HEK293 (cell line): ENCODE measurements at regions not wholly inside any gene's neighbourhood (a gene's known extent, or its start where the extent isn't known, plus 50 kb on each side); places are given as distances from the start of the nearest gene placed in this dataset.
A peak's percentile ranks its signal among the peaks of the same experiment; 100 is the strongest.

Source experiments
- CTCF ChIA-PET: fragments of 350-600 bp; formaldehyde crosslinking; extraction: SDS; loops from one replicate; lab custom pipeline; 2021; ENCODE audit warnings: antibody characterized with exemption; lab: Yijun Ruan, JAX
- POLR2A ChIA-PET: fragments of 300-600 bp; formaldehyde crosslinking; extraction: SDS; loops from one replicate; lab custom pipeline; 2020; ENCODE audit warnings: antibody characterized with exemption, inconsistent platforms; lab: Yijun Ruan, JAX
- H3K27ac ChIP-seq: fragments of 200-500 bp; sonication (Bioruptor generic); 2 replicates; pipeline ENCODE4 v1.5.1; 2014; ENCODE audit warnings: low read depth, low read length, control low read depth, inconsistent platforms; ENCODE audit errors: extremely low read depth
- H3K36me3 ChIP-seq, 2 experiments: fragments of 200-500 bp in 1 of 2; sonication (Bioruptor generic) in 1 of 2; 1 replicate in 1 of 2; 2 replicates in 1 of 2; pipeline ENCODE4 v1.5.1; 2014 to 2017; ENCODE audit warnings: inconsistent platforms in 2 of 2, low read length in 2 of 2; ENCODE audit not compliant: control insufficient read depth in 2 of 2, insufficient read depth in 1 of 2
- H3K4me1 ChIP-seq: fragments of 200-500 bp; sonication (Bioruptor generic); 2 replicates; pipeline ENCODE4 v1.5.1; 2014; ENCODE audit warnings: mild to moderate bottlenecking, low read length, inconsistent platforms; ENCODE audit not compliant: control insufficient read depth, insufficient read depth
- H3K4me3 ChIP-seq: 2 replicates; pipeline ENCODE4 v1.5.1; 2011; ENCODE audit warnings: low read depth, mild to moderate bottlenecking, control low read depth, low read length, moderate library complexity
- H3K9me3 ChIP-seq: fragments of 200-500 bp; sonication (Bioruptor generic); 2 replicates; pipeline ENCODE4 v1.5.1; 2014; ENCODE audit warnings: low read depth, low read length, inconsistent platforms; ENCODE audit not compliant: control insufficient read depth, insufficient read depth
- KLF10 ChIP-seq: fragments of 450-650 bp; IDR thresholded peaks from 2 replicates; pipeline ENCODE4 v1.5.1; 2018; ENCODE audit warnings: missing biosample characterization, mild to moderate bottlenecking, missing genetic modification characterization
- KLF16 ChIP-seq: fragments of 450-650 bp; formaldehyde crosslinking; IDR thresholded peaks from 2 replicates; pipeline ENCODE4 v1.5.1; 2017; ENCODE audit warnings: missing biosample characterization, missing genetic modification characterization
- MEIS1 ChIP-seq: sonication (generic); formaldehyde crosslinking; IDR thresholded peaks from 2 replicates; pipeline ENCODE4 v1.8.1; 2022; ENCODE audit warnings: missing genetic modification reagents, mild to moderate bottlenecking, borderline replicate concordance
- MYNN ChIP-seq: fragments of 450-650 bp; formaldehyde crosslinking; IDR thresholded peaks from 2 replicates; pipeline ENCODE4 v1.5.1; 2016; ENCODE audit warnings: missing biosample characterization, missing genetic modification characterization, borderline replicate concordance
- MZF1 ChIP-seq: fragments of 450-650 bp; formaldehyde crosslinking; IDR thresholded peaks from 2 replicates; pipeline ENCODE4 v1.5.1; 2017; ENCODE audit warnings: missing biosample characterization, missing genetic modification characterization, borderline replicate concordance
- REPIN1 ChIP-seq: fragments of 450-650 bp; formaldehyde crosslinking; IDR thresholded peaks from 2 replicates; pipeline ENCODE4 v1.5.1; 2017; ENCODE audit warnings: missing biosample characterization, missing genetic modification characterization, low read depth
- SALL2 ChIP-seq: fragments of 450-650 bp; formaldehyde crosslinking; IDR thresholded peaks from 2 replicates; pipeline ENCODE4 v1.5.0; 2017; ENCODE audit warnings: missing biosample characterization, mild to moderate bottlenecking, missing genetic modification characterization, borderline replicate concordance
- SETDB1 ChIP-seq: IDR thresholded peaks from one replicate; pipeline ENCODE4 v1.6.1; 2017; ENCODE audit warnings: mild to moderate bottlenecking, low read length, moderate library complexity, mixed read lengths; ENCODE audit not compliant: insufficient read length
- ZBTB1 ChIP-seq: fragments of 450-650 bp; formaldehyde crosslinking; IDR thresholded peaks from 2 replicates; pipeline ENCODE4 v1.5.1; 2016; ENCODE audit warnings: missing biosample characterization, missing genetic modification characterization
- ZBTB7A ChIP-seq: fragments of 450-650 bp; formaldehyde crosslinking; IDR thresholded peaks from 2 replicates; pipeline ENCODE4 v1.5.1; 2016; ENCODE audit warnings: low read depth, missing biosample characterization, missing genetic modification characterization
- ZBTB8A ChIP-seq: fragments of 450-650 bp; formaldehyde crosslinking; IDR thresholded peaks from 2 replicates; pipeline ENCODE4 v1.5.1; 2016; ENCODE audit warnings: missing biosample characterization, missing genetic modification characterization
- ZFP37 ChIP-seq: fragments of 450-650 bp; formaldehyde crosslinking; IDR thresholded peaks from 2 replicates; pipeline ENCODE4 v1.5.1; 2016; ENCODE audit warnings: missing biosample characterization, missing genetic modification characterization
- ZFP69B ChIP-seq: fragments of 450-650 bp; formaldehyde crosslinking; IDR thresholded peaks from 2 replicates; pipeline ENCODE4 v1.5.1; 2016; ENCODE audit warnings: missing biosample characterization, missing genetic modification characterization
- ZNF112 ChIP-seq: fragments of 450-650 bp; formaldehyde crosslinking; IDR thresholded peaks from 2 replicates; pipeline ENCODE4 v1.5.0; 2017; ENCODE audit warnings: missing biosample characterization, missing genetic modification characterization
- ZNF324 ChIP-seq: fragments of 450-650 bp; formaldehyde crosslinking; IDR thresholded peaks from 2 replicates; pipeline ENCODE4 v1.5.1; 2016; ENCODE audit warnings: missing biosample characterization, missing genetic modification characterization
- ZNF335 ChIP-seq: fragments of 450-650 bp; formaldehyde crosslinking; conservative IDR thresholded peaks from 2 replicates; pipeline ENCODE4 v1.5.1; 2016; ENCODE audit warnings: missing biosample characterization, missing genetic modification characterization
- ZNF391 ChIP-seq: fragments of 450-650 bp; formaldehyde crosslinking; IDR thresholded peaks from 2 replicates; pipeline ENCODE4 v1.5.1; 2016; ENCODE audit warnings: low read depth, missing biosample characterization, missing genetic modification characterization, borderline replicate concordance
- ZNF404 ChIP-seq: fragments of 450-650 bp; formaldehyde crosslinking; IDR thresholded peaks from 2 replicates; pipeline ENCODE4 v1.5.1; 2017; ENCODE audit warnings: missing biosample characterization, missing genetic modification characterization
- ZNF561 ChIP-seq: fragments of 450-650 bp; IDR thresholded peaks from 2 replicates; pipeline ENCODE4 v1.5.1; 2018; ENCODE audit warnings: missing biosample characterization, missing genetic modification characterization, borderline replicate concordance
- ZNF654 ChIP-seq: fragments of 450-650 bp; formaldehyde crosslinking; IDR thresholded peaks from 2 replicates; pipeline ENCODE4 v1.5.1; 2016; ENCODE audit warnings: low read depth, missing biosample characterization, missing genetic modification characterization
- ZNF660 ChIP-seq: fragments of 450-650 bp; IDR thresholded peaks from 2 replicates; pipeline ENCODE4 v1.5.1; 2018; ENCODE audit warnings: missing biosample characterization, mild to moderate bottlenecking, missing genetic modification characterization
- ZNF768 ChIP-seq: fragments of 450-650 bp; formaldehyde crosslinking; IDR thresholded peaks from 2 replicates; pipeline ENCODE4 v1.5.1; 2018; ENCODE audit warnings: missing biosample characterization, mild to moderate bottlenecking, missing genetic modification characterization
- ZNF837 ChIP-seq: fragments of 450-650 bp; formaldehyde crosslinking; IDR thresholded peaks from 2 replicates; pipeline ENCODE4 v1.5.1; 2016; ENCODE audit warnings: missing biosample characterization, missing genetic modification characterization
- ZSCAN30 ChIP-seq: fragments of 450-650 bp; IDR thresholded peaks from 2 replicates; pipeline ENCODE4 v1.5.1; 2018; ENCODE audit warnings: missing biosample characterization, mild to moderate bottlenecking, missing genetic modification characterization, moderate library complexity
- ZXDB ChIP-seq: fragments of 450-650 bp; formaldehyde crosslinking; IDR thresholded peaks from 2 replicates; pipeline ENCODE4 v1.5.1; 2016; ENCODE audit warnings: missing biosample characterization, missing genetic modification characterization
- TF ChIP-seq, protein P1 (sequence below): fragments of 450-650 bp; formaldehyde crosslinking; IDR thresholded peaks from 2 replicates; pipeline ENCODE4 v1.5.1; 2016; ENCODE audit warnings: missing biosample characterization, missing genetic modification characterization
- TF ChIP-seq, protein P2 (sequence below): fragments of 450-650 bp; IDR thresholded peaks from 2 replicates; pipeline ENCODE4 v1.5.1; 2018; ENCODE audit warnings: missing biosample characterization, missing genetic modification characterization

DNA sequence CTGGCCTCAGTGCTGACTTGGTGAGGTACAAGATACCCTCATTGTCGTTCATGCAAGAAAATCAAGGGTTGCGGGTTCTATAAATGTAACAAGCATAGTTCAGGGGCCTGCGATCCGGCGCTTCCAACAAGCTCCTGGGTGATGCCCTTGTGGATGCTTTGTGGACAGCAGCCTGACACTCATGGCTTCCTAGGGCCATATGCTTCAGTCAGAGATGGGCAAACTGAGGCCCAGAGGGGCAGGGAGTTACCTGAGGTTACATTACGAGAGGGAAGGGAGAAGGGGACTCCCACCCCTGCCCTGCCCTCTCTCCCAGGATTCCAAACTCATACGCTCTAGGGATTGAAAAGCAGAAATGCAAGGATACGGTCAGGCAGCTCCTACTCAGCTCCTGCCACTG lies 296.3 kb upstream of the ZMIZ1 start:
- H3K36me3 ChIP-seq: no peaks in the 10 kb centered on the region
- no peak overlapping the region for H3K27ac ChIP-seq
- H3K9me3 ChIP-seq: no peaks in the 10 kb centered on the region
- CTCF ChIA-PET: interaction anchor here (0.5 kb wide), 1 partner anchor 186 kb away, joined by 3 read pairs; no protein-coding TSS in a partner anchor
- H3K4me1 ChIP-seq: no peaks in the 10 kb centered on the region
- TF ChIP-seq REPIN1 (no peak), ZNF391 (no peak), SALL2 (no peak), ZNF112 (tag by site-specific recombination) (no peak)
- no peak overlapping the region for H3K4me3 ChIP-seq
- POLR2A ChIA-PET: no interaction called here

DNA sequence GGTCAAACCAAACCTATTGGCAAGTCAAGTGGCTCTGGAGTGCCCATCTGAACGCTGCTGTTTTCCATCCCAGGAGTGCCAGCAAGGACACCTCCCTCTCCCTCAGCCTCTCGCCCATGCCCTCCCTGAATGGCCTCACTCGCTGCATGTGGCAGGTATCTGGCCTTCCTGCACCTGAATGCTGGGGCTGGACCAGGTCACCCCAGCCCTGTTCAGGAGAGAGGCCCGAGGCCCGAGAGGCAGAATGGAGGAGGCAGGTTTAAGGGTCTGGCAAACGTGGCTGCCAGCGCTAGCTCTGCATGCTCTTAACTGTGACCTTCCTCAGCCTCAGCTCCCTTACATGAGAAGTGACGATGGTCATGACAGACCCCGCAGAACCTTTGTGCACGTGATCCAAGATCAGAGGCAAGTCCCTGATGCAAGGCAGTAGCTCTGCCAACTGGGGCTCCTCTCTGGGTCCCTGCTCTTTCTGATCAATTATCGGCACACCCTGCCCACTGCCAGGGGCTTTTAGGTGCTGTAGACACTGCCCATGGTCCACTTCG lies 295.7 kb upstream of the ZMIZ1 start:
- no peaks in the 10 kb centered on the region for H3K9me3 ChIP-seq
- H3K27ac ChIP-seq: no peak overlapping the region
- CTCF ChIA-PET: interaction anchor here (0.5 kb wide), 1 partner anchor 185 kb away, joined by 3 read pairs; no protein-coding TSS in a partner anchor
- H3K36me3 ChIP-seq: no peaks in the 10 kb centered on the region
- TF ChIP-seq ZBTB7A (tag by site-specific recombination) (no peak), ZSCAN30 (tag by site-specific recombination) (no peak), ZBTB1 (tag by site-specific recombination) (no peak), ZFP69B (tag by site-specific recombination) (no peak)
- TF ChIP-seq, all 188 proteins: peak for 0
- Histone ChIP-seq H3K4me1 (no peaks in the 10 kb centered on the region), H3K4me3 (no peak overlapping the region)
- POLR2A ChIA-PET: no interaction called here

DNA sequence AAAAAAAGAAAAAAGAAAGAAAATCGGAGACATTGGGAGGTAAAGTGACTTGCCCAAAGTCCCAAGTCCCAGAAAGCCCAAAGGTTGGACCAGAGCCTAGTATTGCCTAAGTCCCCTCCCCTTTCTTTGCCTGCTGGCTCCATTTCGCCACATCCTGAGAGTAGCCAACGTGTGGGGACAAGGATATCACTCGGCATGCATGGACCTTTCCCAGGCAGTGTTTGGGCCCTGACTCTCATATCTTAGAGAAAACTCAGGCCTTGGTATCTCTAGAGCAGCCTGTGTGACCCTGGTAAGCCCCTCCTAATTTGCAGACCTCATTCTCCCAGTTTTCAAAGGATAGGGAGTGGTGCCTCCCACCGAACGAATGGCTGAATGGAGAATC lies 294.2 kb upstream of the ZMIZ1 start:
- Histone ChIP-seq H3K27ac (no peak overlapping the region), H3K9me3 (no peaks in the 10 kb centered on the region), H3K4me3 (no peak overlapping the region), H3K36me3 (no peaks in the 10 kb centered on the region), H3K4me1 (no peaks in the 10 kb centered on the region)
- ChIA-PET CTCF (no interaction called here), POLR2A (no interaction called here)
- TF ChIP-seq MZF1: peak; percentile 94; the same call in 1 of the 2 replicates
- TF ChIP-seq SETDB1: no peak

DNA sequence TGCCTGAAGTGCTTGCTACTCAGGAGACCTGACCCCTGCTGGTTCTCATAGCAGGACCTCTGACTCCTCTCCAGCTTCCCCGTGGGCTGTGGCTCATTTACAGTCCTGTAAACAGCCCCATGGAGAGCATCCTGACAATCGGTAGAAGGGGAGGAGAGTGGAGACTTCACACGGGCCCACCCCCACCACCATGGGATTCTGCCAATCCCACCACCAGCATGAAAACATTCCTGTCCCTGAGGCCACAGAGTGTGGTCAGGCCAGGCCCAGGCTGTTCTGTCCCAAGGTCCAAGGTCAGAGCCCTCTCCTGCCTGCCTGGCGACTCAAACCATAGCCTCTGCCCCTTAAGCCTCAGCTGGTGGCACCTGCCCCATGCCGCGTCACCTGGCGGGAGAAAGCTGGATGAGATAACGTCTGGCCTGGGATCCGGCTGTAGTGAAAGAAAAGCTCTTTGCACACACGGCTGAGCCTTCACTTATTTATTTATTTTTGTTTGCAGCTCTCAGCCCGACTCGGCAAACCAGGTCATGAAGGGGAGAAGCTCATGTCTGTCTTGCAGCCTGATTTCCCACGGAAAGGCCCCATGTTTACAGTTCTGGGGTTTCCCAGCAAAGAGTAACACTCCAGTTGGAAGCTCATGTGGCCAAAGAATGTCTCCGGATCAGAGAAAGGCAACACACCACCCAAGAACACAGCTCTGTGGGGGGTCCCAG lies 293.6 kb upstream of the ZMIZ1 start:
- Histone ChIP-seq H3K4me1 (no peaks in the 10 kb centered on the region), H3K9me3 (no peaks in the 10 kb centered on the region)
- TF ChIP-seq ZBTB8A (tag by site-specific recombination) (no peak), ZNF768 (tag by site-specific recombination) (no peak), KLF16 (tag by site-specific recombination) (no peak), ZNF324 (tag by site-specific recombination) (no peak), ZNF654 (tag by site-specific recombination) (no peak), ZXDB (no peak), ZNF335 (0 out of 2 replicates have a peak, but pooled peaks have one; percentile 12), KLF10 (no peak), ZNF561 (tag by site-specific recombination) (no peak), SALL2 (no peak), MYNN (tag by site-specific recombination) (no peak), MEIS1 (CRISPR knock-in tag) (no peak), ZNF404 (tag by site-specific recombination) (no peak), ZNF837 (no peak), ZFP37 (tag by site-specific recombination) (0 out of 2 replicates have a peak, but pooled peaks have one; percentile 63), ZNF660 (tag by site-specific recombination) (no peak)
- TF ChIP-seq, protein P1, sequence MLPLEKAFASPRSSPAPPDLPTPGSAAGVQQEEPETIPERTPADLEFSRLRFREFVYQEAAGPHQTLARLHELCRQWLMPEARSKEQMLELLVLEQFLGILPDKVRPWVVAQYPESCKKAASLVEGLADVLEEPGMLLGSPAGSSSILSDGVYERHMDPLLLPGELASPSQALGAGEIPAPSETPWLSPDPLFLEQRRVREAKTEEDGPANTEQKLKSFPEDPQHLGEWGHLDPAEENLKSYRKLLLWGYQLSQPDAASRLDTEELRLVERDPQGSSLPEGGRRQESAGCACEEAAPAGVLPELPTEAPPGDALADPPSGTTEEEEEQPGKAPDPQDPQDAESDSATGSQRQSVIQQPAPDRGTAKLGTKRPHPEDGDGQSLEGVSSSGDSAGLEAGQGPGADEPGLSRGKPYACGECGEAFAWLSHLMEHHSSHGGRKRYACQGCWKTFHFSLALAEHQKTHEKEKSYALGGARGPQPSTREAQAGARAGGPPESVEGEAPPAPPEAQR: no peak
- TF ChIP-seq, protein P2, sequence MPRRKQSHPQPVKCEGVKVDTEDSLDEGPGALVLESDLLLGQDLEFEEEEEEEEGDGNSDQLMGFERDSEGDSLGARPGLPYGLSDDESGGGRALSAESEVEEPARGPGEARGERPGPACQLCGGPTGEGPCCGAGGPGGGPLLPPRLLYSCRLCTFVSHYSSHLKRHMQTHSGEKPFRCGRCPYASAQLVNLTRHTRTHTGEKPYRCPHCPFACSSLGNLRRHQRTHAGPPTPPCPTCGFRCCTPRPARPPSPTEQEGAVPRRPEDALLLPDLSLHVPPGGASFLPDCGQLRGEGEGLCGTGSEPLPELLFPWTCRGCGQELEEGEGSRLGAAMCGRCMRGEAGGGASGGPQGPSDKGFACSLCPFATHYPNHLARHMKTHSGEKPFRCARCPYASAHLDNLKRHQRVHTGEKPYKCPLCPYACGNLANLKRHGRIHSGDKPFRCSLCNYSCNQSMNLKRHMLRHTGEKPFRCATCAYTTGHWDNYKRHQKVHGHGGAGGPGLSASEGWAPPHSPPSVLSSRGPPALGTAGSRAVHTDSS: no peak

More for the DNA sequence above, 293.6 kb upstream of the ZMIZ1 start:
- CTCF ChIA-PET: interaction anchor here (1.0 kb wide), 1 partner anchor 420 kb away, joined by 5 read pairs; no protein-coding TSS in a partner anchor
- no peak overlapping the region for H3K4me3 ChIP-seq
- H3K36me3 ChIP-seq: no peaks in the 10 kb centered on the region
- POLR2A ChIA-PET: no interaction called here
- no peak overlapping the region; the same call in 1 of the 2 replicates for H3K27ac ChIP-seq
